SU-DHL-6 (cell line): ENCODE measurements at regions not wholly inside any gene's neighbourhood (a gene's known extent, or its start where the extent isn't known, plus 50 kb on each side); places are given as distances from the start of the nearest gene placed in this dataset.

Experiments used
- CTCF ChIP-seq: fragments of 200-600 bp; sonication (generic); IDR thresholded peaks from one replicate; pipeline ENCODE4 v1.5.1; 2017; ENCODE audit warnings: antibody characterized with exemption, mild to moderate bottlenecking, low read length, moderate library complexity; ENCODE audit not compliant: insufficient read depth, poor library complexity, severe bottlenecking
- EZH2phosphoT487 ChIP-seq: fragments of 200-600 bp; sonication (generic), shearing (Covaris generic); conservative IDR thresholded peaks from 2 replicates; pipeline ENCODE4 v1.6.1; 2018; ENCODE audit warnings: mild to moderate bottlenecking, antibody characterized with exemption, low read length, moderate library complexity, mixed read lengths

- TF ChIP-seq CTCF = no peak
- TF ChIP-seq EZH2phosphoT487 = no peak
Measured at GRCh38 chr2:607172-607571, 70.0 kb downstream of the TMEM18 start.
